NCI-H2227 (cell line): ENCODE measurements at regions not wholly inside any gene's neighbourhood (a gene's known extent, or its start where the extent isn't known, plus 50 kb on each side); places are given as distances from the start of the nearest gene placed in this dataset.

ENCODE experiments used
- DNase-seq: peaks from one replicate; lab custom pipeline; 2025; ENCODE audit not compliant: unreplicated experiment; lab: John Stamatoyannopoulos, UW

- DNase-seq: no peak
These were observed 54.8 kb downstream of the NOG start for GRCh38 chr17:56648321-56648720.

GRCh38 chr17:56648806-56649205, 55.3 kb downstream of the NOG start:
- no peak for DNase-seq

- no peak for DNase-seq
These were observed 59.1 kb downstream of the NOG start for GRCh38 chr17:56652628-56653027.

- peak; percentile 33 for DNase-seq
These were observed 60.4 kb downstream of the NOG start for GRCh38 chr17:56653877-56654276.

- no peak for DNase-seq
These were observed 63.3 kb downstream of the NOG start for GRCh38 chr17:56656701-56657327.

GRCh38 chr17:56658648-56659047, 65.1 kb downstream of the NOG start:
- DNase-seq: no peak

GRCh38 chr17:56659622-56660021, 66.1 kb downstream of the NOG start:
- DNase-seq: no peak

GRCh38 chr17:56661906-56662305, 68.4 kb downstream of the NOG start:
- DNase-seq: no peak

GRCh38 chr17:56665864-56666263, 72.4 kb downstream of the NOG start:
- no peak for DNase-seq

GRCh38 chr17:56667925-56668458, 74.5 kb downstream of the NOG start:
- no peak for DNase-seq

- DNase-seq: no peak
These were observed 78.7 kb downstream of the NOG start for GRCh38 chr17:56672195-56672594.

- no peak for DNase-seq
These were observed 81.0 kb downstream of the NOG start for GRCh38 chr17:56674401-56674925.

GRCh38 chr17:56675876-56676660, 82.6 kb downstream of the NOG start:
- DNase-seq: no peak

GRCh38 chr17:56676810-56677209, 83.3 kb downstream of the NOG start:
- DNase-seq: no peak

- DNase-seq: peak; percentile 41
These were observed 85.0 kb downstream of the NOG start for GRCh38 chr17:56678249-56679114.

- DNase-seq: peak; percentile 33
These were observed 85.7 kb downstream of the NOG start for GRCh38 chr17:56679115-56679776.

- DNase-seq: no peak
These were observed 86.4 kb downstream of the NOG start for GRCh38 chr17:56679777-56680422.

GRCh38 chr17:56680676-56681075, 87.2 kb downstream of the NOG start:
- DNase-seq: no peak

GRCh38 chr17:56681561-56682266, 88.2 kb downstream of the NOG start:
- no peak for DNase-seq

GRCh38 chr17:56688151-56688550, 94.7 kb downstream of the NOG start:
- no peak for DNase-seq
